ENCODE measurements at regions not wholly inside any gene's neighbourhood (a gene's known extent, or its start where the extent isn't known, plus 50 kb on each side); places are given as distances from the start of the nearest gene placed in this dataset.

GRCh38 chr10:131425752-131426533, 114.4 kb upstream of the TCERG1L start:
- no peak for DNase-seq

- DNase-seq: no peak
These were observed 115.0 kb upstream of the TCERG1L start for GRCh38 chr10:131426534-131426898.

GRCh38 chr10:131427281-131427680, 115.8 kb upstream of the TCERG1L start:
- DNase-seq: no peak

DNA sequence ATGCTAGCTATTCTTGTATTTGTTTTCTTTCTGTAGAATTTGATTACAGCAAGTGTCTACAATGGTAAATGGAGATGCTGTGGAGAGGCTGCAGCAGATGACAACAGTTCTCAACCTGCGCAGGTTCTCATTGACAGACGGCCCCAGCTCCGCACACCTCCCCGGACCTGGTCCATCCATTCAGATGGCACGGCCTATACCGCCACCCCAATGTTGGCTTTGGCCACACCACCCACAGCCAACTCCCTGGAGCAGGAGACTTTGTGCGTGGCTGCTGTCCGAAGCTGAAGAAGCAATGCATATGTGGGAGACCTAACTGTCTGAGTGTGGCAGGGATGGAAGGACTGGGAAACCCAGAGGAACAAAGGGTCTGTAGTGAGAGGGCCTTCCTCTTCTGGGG, 116.4 kb upstream of the TCERG1L start:
- no peak for DNase-seq

DNA sequence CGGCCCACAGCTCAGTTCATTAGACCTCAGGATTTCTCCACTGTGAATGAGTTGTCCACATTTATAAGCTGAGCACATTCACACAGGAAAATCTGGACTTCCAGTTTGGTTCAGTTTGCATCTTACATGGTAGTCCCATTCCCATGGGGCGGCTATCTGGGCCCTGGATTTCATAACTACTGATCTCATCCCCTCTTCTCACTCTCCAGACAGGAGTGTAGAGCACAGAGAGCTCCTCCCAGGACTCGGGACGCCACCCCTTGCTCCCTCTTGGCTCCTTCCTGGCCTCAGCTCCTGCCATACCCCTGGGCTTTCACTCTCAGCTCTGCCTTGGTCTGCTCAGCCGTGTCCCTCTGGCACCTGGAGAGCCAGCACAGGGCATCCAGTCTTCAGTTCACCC, 117.6 kb upstream of the TCERG1L start:
- no peak for DNase-seq

DNA sequence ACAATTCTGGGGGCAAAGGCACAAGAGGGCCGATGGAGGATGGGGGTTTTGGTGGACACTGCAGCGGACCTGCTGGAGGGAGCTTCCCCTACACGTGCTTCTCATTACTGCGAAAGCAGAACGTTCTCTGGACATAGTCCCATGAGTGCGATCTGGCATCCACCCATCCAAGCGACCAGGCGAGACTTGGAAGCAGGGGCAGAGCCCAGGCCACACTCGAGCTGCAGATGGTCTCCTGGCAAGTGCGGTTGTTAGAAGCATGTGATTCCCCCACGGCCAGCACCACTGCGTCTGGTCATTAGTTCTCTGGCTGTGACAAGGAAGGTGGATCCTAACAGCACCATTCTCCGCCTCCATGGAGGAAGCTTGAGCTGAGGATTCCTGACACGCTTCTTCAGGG, 118.4 kb upstream of the TCERG1L start:
- no peak for DNase-seq

DNA sequence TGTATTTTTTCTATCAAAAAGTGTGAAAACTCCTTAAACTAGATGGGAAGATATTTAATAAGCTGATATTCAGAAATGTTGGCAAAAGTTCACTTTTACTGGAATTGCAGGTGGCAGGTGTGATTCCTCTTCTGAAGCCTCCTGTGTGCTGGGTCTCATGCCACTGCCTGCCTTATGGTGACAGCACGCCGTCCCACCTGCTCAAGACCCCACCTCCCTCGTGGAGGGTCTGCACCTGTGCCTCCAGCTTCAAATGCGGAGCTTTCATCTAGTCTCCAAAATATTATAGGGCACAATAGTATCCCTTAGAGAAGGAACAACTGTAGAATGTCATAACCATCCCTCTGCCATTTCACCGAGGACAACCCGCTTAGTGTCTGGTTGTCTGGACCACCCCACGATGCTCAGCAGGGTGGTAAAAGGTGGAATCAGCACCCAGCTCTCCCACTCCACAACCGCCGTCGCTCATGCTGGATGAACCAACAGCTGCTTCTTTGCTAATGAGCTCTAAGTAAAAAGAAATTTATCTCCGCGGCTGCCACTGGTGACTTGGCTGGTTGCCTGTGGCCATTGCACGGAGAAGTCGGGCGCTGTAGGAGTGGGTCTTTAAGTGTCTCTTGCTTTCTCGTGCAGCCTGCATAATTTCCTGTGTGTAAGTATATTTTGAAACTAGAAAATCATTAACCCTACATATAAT, 119.3 kb upstream of the TCERG1L start:
- DNase-seq: no peak

DNA sequence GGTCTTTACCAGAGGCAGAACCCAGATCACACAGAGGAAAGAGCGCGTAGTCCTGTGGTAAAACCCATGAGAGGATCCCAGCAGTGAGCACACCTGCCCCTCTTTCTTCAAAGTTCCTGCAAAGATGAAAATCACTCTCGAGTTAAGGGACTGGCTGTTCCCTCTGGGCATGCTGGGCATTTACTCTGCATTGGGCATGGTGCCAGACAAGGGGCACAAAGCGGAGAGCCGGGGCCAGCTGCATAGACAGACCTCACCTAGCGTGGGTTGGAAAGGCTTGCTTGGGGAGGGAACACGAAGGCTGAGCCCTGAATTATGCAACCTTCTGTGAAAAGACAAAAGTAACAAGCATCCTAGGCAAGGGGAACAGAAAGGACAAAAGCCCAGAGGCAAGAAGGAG, 120.0 kb upstream of the TCERG1L start:
- no peak for DNase-seq

GRCh38 chr10:131431978-131432690, 120.6 kb upstream of the TCERG1L start:
- no peak for DNase-seq

GRCh38 chr10:131433568-131433967, 122.0 kb upstream of the TCERG1L start:
- no peak for DNase-seq

DNA sequence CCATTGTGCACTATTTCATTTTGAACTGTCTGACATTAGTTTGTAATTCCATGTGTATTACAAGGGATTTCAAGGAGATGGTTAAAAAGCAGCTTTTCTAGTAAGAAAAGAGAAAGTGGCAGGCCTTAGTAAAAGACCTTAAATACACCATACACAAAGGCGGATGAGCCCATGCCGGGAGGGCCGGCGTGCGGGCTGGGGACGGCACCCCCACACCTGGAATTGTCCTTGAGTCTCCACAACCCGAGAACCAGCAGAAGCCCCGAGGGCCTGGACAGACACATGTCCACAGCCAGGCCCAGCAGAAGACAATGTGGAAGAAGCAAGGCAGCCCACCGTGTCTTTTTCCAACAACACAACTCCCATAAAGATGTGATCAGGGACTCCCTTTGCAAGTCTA, 123.7 kb upstream of the TCERG1L start:
- no peak for DNase-seq

GRCh38 chr10:131435760-131436457, 124.4 kb upstream of the TCERG1L start:
- DNase-seq: no peak

GRCh38 chr10:131436458-131436857, 124.9 kb upstream of the TCERG1L start:
- DNase-seq: no peak

DNA sequence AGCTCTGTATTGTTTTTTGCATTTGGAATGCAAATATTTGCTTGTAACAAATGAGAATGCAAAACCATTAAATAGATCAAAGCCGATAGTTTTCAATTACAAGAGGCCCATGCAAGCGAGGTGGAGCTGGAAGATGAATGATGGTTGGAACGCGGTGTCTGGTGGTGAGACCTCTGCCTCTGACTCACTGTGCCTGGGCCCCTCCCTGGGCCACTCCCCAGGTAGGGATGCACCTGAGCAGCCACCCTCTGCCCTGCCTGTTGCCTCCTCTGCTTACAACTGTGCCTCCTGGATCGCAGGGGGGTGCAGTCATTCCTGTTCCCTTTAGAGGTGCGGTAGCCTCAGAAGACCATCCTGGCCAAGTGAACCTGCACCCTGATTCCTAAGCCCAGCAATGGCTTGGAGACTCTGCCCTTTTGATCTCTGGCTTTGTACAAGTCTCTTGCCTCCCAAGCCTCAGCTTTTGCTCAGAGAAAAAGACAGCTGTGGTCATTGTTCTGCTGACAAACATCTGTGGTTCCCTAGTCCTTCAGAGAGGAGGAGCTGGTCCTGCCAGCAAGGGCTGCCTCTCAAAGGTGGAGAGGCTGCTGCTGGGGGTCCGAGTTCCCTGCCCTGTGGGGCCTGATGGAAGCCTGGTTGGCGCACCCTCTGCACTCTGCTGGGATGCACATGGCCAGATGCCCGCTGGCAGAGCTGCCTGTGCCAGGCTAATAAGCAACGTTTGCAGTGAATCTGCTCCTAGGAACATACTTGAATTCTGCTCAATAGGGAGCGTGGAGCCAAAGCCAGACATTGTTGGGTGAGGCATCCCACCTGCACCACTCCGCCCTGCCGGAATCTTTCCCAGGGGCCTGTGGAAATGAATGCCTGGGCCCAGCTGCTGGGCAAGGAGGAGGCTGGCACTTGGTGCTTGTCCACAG, 126.3 kb upstream of the TCERG1L start:
- DNase-seq: no peak

DNA sequence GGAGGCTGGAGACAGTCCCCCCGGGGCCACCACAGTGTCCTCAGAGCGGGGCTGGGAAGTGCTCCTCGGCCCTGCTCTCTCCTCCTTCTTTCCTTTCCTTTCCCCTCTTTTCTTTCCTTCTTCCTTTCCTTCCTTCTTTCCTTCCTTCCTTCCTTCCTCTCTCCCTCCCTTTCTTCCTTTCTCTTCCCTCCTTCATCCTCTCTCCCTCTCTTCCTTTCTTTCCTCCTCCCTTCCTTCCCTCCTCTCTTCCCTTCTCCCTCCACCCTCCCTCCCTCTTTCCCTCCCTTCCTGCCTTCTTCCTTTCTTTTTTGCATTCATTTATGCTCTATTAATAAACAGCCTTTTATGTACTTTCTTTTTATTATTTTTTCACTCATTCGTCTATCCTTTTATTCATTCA, 127.1 kb upstream of the TCERG1L start:
- no peak for DNase-seq

- no peak for DNase-seq
These were observed 128.2 kb upstream of the TCERG1L start for GRCh38 chr10:131439705-131440104.

GRCh38 chr10:131440405-131441360, 129.2 kb upstream of the TCERG1L start:
- DNase-seq: no peak

GRCh38 chr10:131442271-131442670, 130.8 kb upstream of the TCERG1L start:
- DNase-seq: no peak

- DNase-seq: no peak
These were observed 132.8 kb upstream of the TCERG1L start for GRCh38 chr10:131444286-131444685.

DNA sequence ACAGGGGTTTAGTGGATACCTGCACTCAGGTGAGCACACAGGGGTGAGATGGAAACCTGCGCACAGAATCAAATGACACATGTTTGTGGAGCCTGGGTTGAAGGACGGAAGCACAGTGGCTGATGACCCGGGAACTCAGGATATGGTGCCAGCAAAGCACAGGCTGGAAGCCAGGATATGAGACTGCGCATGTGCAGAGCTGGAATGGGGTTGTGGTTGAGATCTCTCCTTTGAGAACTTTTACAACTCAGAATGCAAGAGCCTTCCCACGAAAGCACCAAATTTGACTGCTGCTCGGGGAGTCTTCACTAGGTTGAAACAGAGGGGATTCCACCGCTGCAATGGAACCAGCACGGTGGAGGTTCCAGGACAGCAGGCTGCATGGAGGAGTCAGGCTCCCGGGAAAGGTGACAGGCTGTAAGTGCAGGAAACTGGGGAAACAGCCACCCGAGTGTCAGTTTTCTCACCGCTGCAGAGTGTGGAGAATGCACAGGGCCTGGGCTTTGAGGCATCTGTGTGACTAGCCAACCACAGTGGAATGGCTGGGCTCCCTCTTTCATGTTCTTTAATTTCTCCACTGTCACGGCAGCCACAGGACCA, 133.4 kb upstream of the TCERG1L start:
- DNase-seq: no peak

- no peak for DNase-seq
These were observed 134.1 kb upstream of the TCERG1L start for GRCh38 chr10:131445623-131446022.
